GM23338 (cell line): ENCODE measurements at regions not wholly inside any gene's neighbourhood (a gene's known extent, or its start where the extent isn't known, plus 50 kb on each side); places are given as distances from the start of the nearest gene placed in this dataset.

Source experiments
- ATAC-seq: fragments of 200-7000 bp; cut with Tn5 transposase; 3 replicates; pipeline ENCODE4 v1.9.1; 2020
- DNase-seq: peaks from one replicate; pipeline ENCODE4 v3.0.0-alpha.2; 2015; ENCODE audit warnings: low spot score
- H2AFZ ChIP-seq: fragments of 200-600 bp; sonication (generic); 2 replicates; pipeline ENCODE4 v1.8.0; 2016; ENCODE audit warnings: antibody characterized with exemption, mild to moderate bottlenecking, moderate library complexity
- H3F3A ChIP-seq: fragments of 200-600 bp; sonication (generic); replicated peaks from 2 replicates; pipeline ENCODE4 v1.8.0; 2017; ENCODE audit warnings: antibody characterized with exemption, mixed run types, low read depth
- H3K27ac ChIP-seq: fragments of 200-600 bp; sonication (generic); 2 replicates; pipeline ENCODE4 v1.6.1; 2016; ENCODE audit warnings: low read depth
- H3K27me3 ChIP-seq: fragments of 200-600 bp; sonication (generic); 2 replicates; pipeline ENCODE4 v1.8.0; 2016; ENCODE audit warnings: mild to moderate bottlenecking, mixed run types, moderate library complexity; ENCODE audit not compliant: insufficient read depth
- H3K36me3 ChIP-seq: fragments of 200-600 bp; sonication (generic); 2 replicates; pipeline ENCODE4 v1.8.0; 2016; ENCODE audit warnings: mild to moderate bottlenecking; ENCODE audit not compliant: insufficient read depth
- H3K4me1 ChIP-seq: fragments of 200-600 bp; sonication (generic); 2 replicates; pipeline ENCODE4 v1.8.0; 2016; ENCODE audit warnings: mild to moderate bottlenecking, moderate library complexity; ENCODE audit not compliant: insufficient read depth
- H3K4me2 ChIP-seq: fragments of 200-600 bp; sonication (generic); 2 replicates; pipeline ENCODE4 v1.7.1; 2017; ENCODE audit warnings: mixed run types
- H3K4me3 ChIP-seq: fragments of 200-600 bp; sonication (generic); 2 replicates; pipeline ENCODE4 v1.6.1; 2016; ENCODE audit warnings: mixed run types
- H3K79me2 ChIP-seq: fragments of 200-600 bp; sonication (generic); replicated peaks from 2 replicates; pipeline ENCODE4 v1.8.0; 2017; ENCODE audit warnings: mild to moderate bottlenecking; ENCODE audit not compliant: insufficient read depth
- H3K9me2 ChIP-seq: fragments of 200-600 bp; sonication (generic); 2 replicates; pipeline ENCODE4 v1.8.0; 2017; ENCODE audit not compliant: insufficient read depth
- H4K20me1 ChIP-seq: fragments of 200-600 bp; sonication (generic); replicated peaks from 2 replicates; pipeline ENCODE4 v1.8.0; 2017; ENCODE audit warnings: mild to moderate bottlenecking; ENCODE audit not compliant: insufficient read depth
- H3K27ac Mint-ChIP-seq: 2 replicates; pipeline ENCODE4 v1.8.0; 2020; ENCODE audit warnings: inconsistent platforms, mild to moderate bottlenecking, moderate library complexity, mixed read lengths
- H3K27me3 Mint-ChIP-seq: 3 replicates; pipeline ENCODE4 v1.8.0; 2022; ENCODE audit warnings: low read depth, mild to moderate bottlenecking, moderate library complexity, mixed read lengths, inconsistent platforms; ENCODE audit not compliant: insufficient read depth, poor library complexity
- H3K36me3 Mint-ChIP-seq: 3 replicates; pipeline ENCODE4 v1.8.0; 2021; ENCODE audit warnings: low read depth, mild to moderate bottlenecking, inconsistent platforms, moderate library complexity, mixed read lengths
- H3K4me1 Mint-ChIP-seq: 3 replicates; pipeline ENCODE4 v1.8.0; 2020; ENCODE audit warnings: mild to moderate bottlenecking, inconsistent platforms, mixed read lengths
- H3K4me3 Mint-ChIP-seq: 3 replicates; pipeline ENCODE4 v1.8.0; 2021; ENCODE audit warnings: moderate library complexity, mild to moderate bottlenecking, inconsistent platforms, mixed read lengths
- H3K9me3 Mint-ChIP-seq: 3 replicates; pipeline ENCODE4 v1.8.0; 2020; ENCODE audit warnings: moderate library complexity, mild to moderate bottlenecking, inconsistent platforms, mixed read lengths
- CREB1 ChIP-seq: fragments of 250-450 bp; sonication (Bioruptor Pico); IDR thresholded peaks from 2 replicates; pipeline ENCODE4 v1.5.0; 2020; ENCODE audit warnings: low read depth, mild to moderate bottlenecking, moderate library complexity
- CTCF ChIP-seq, 2 experiments: fragments of 200-600 bp in 1 of 2; sonication (generic) in 1 of 2; conservative IDR thresholded peaks; 2 replicates each; pipeline versions ENCODE4 v1.5.1 to v1.6.1; 2016 to 2017; ENCODE audit warnings: antibody characterized with exemption in 2 of 2, low read depth in 2 of 2, mild to moderate bottlenecking in 2 of 2, moderate library complexity in 1 of 2
- ETS1 ChIP-seq: IDR thresholded peaks from 2 replicates; pipeline ENCODE4 v1.6.1; 2016; ENCODE audit warnings: antibody characterized with exemption
- EZH2 ChIP-seq: fragments of 200-600 bp; sonication (generic); IDR thresholded peaks from one replicate; pipeline ENCODE4 v1.8.0; 2017; ENCODE audit warnings: antibody characterized with exemption, mild to moderate bottlenecking, low read depth; ENCODE audit not compliant: unreplicated experiment
- EZH2phosphoT487 ChIP-seq: fragments of 200-600 bp; sonication (generic); IDR thresholded peaks from one replicate; pipeline ENCODE4 v1.8.1; 2018; ENCODE audit warnings: antibody characterized with exemption; ENCODE audit not compliant: unreplicated experiment
- JUNB ChIP-seq: IDR thresholded peaks from one replicate; pipeline ENCODE4 v1.6.1; 2016; ENCODE audit warnings: antibody characterized with exemption; ENCODE audit not compliant: unreplicated experiment
- POLR2AphosphoS5 ChIP-seq: IDR thresholded peaks from 2 replicates; pipeline ENCODE4 v1.6.1; 2016; ENCODE audit warnings: antibody characterized with exemption, low read depth
- REST ChIP-seq: IDR thresholded peaks from one replicate; pipeline ENCODE4 v1.6.1; 2018; ENCODE audit warnings: antibody characterized with exemption; ENCODE audit not compliant: unreplicated experiment
- ZNF114 ChIP-seq: fragments of 250-450 bp; sonication (Bioruptor Pico); IDR thresholded peaks from 2 replicates; pipeline ENCODE4 v1.5.0; 2020; ENCODE audit warnings: mild to moderate bottlenecking, moderate library complexity
- ZNF331 ChIP-seq: fragments of 250-450 bp; sonication (Bioruptor Pico); IDR thresholded peaks from 2 replicates; pipeline ENCODE4 v1.5.0; 2020; ENCODE audit warnings: low read depth, mild to moderate bottlenecking, moderate library complexity

GRCh38 chr6:132130626-132131298, 179.6 kb upstream of the CCN2 start:
- DNase-seq = no peak
- Histone ChIP-seq H3K27me3 (no peaks in the 10 kb centered on the region), H3F3A (no peaks in the 10 kb centered on the region), H3K36me3 (no peaks in the 10 kb centered on the region), H3K79me2 (no peaks in the 10 kb centered on the region), H3K4me2 (peak overlapping the region; percentile 52), H3K4me1 (peaks cover 39% of the 10 kb centered on the region), H3K9me2 (0 out of 2 replicates have a peak, but pooled peaks cover 3% of the 10 kb centered on the region), H4K20me1 (no peaks in the 10 kb centered on the region), H3K27ac (no peak overlapping the region), H2AFZ (peak overlapping the region; percentile 87), H3K4me3 (no peak overlapping the region)
- TF ChIP-seq EZH2phosphoT487 = no peak
- TF ChIP-seq JUNB = no peak
- TF ChIP-seq CTCF (conservative IDR thresholded peaks at IDR 0.05; ENCODE audit: low read depth in 2 of 2) = 0 out of 4 replicates have a peak, but pooled peaks of 1 of the 2 experiments have one; percentile 10
- no peak for TF ChIP-seq ZNF331 (CRISPR knock-in tag)
- TF ChIP-seq REST = no peak
- TF ChIP-seq ZNF114 (CRISPR knock-in tag) = no peak
- Mint-ChIP-seq H3K36me3 (no peaks in the 10 kb centered on the region), H3K9me3 (0 out of 3 replicates have a peak, but pooled peaks cover 3% of the 10 kb centered on the region), H3K4me3 (no peak overlapping the region), H3K27me3 (no peaks in the 10 kb centered on the region), H3K27ac (no peak overlapping the region), H3K4me1 (peaks cover 36% of the 10 kb centered on the region)
- ATAC-seq = no peak

- Histone ChIP-seq H3K4me3 (no peak overlapping the region), H3K27ac (no peak overlapping the region)
- DNase-seq = no peak
- no peak for TF ChIP-seq EZH2
- no peak for TF ChIP-seq JUNB
- TF ChIP-seq ETS1 = no peak
- TF ChIP-seq EZH2phosphoT487 = no peak
- no peak for TF ChIP-seq CREB1 (CRISPR knock-in tag)
- no peak for TF ChIP-seq POLR2AphosphoS5
- no peak for TF ChIP-seq REST
- no peak for TF ChIP-seq CTCF (conservative IDR thresholded peaks at IDR 0.05; ENCODE audit: low read depth in 2 of 2)
- no peak for TF ChIP-seq ZNF114 (CRISPR knock-in tag)
- TF ChIP-seq ZNF331 (CRISPR knock-in tag) = no peak
These were observed 177.3 kb upstream of the CCN2 start for GRCh38 chr6:132128424-132128823.

More at GRCh38 chr6:132128424-132128823, 177.3 kb upstream of the CCN2 start:
- Histone ChIP-seq H4K20me1 (no peaks in the 10 kb centered on the region), H3K27me3 (no peaks in the 10 kb centered on the region), H3K79me2 (no peaks in the 10 kb centered on the region), H3F3A (no peaks in the 10 kb centered on the region), H3K9me2 (0 out of 2 replicates have a peak, but pooled peaks cover 3% of the 10 kb centered on the region), H3K4me1 (peaks cover 33% of the 10 kb centered on the region), H3K4me2 (no peak overlapping the region), H2AFZ (no peak overlapping the region), H3K36me3 (no peaks in the 10 kb centered on the region)
- H3K4me3 Mint-ChIP-seq = no peak overlapping the region
- H3K27ac Mint-ChIP-seq = no peak overlapping the region
- 0 out of 3 replicates have a peak, but pooled peaks cover 3% of the 10 kb centered on the region for H3K9me3 Mint-ChIP-seq
- no peak for ATAC-seq
- peaks cover 28% of the 10 kb centered on the region for H3K4me1 Mint-ChIP-seq
- H3K27me3 Mint-ChIP-seq = no peaks in the 10 kb centered on the region
- H3K36me3 Mint-ChIP-seq = no peaks in the 10 kb centered on the region
